Lower leg skin (tissue), 4 donors: ENCODE measurements at regions not wholly inside any gene's neighbourhood (a gene's known extent, or its start where the extent isn't known, plus 50 kb on each side); places are given as distances from the start of the nearest gene placed in this dataset.

Experiments used
- DNase-seq, 2 donors: peaks; one replicate each; pipeline ENCODE4 v3.0.0-alpha.2; 2019; ENCODE audit warnings: low spot score in 2 of 2
- H3K4me3 ChIP-seq: fragments of 200-600 bp; sonication (generic); 2 replicates; pipeline ENCODE4 v1.5.1; 2017; ENCODE audit warnings: mild to moderate bottlenecking, low read depth; ENCODE audit not compliant: poor library complexity, severe bottlenecking
- CTCF ChIP-seq, 3 donors: fragments of 450-650 bp; IDR thresholded peaks; one replicate each; pipeline ENCODE4 v1.5.1; 2016; ENCODE audit warnings: antibody characterized with exemption in 3 of 3, mild to moderate bottlenecking in 3 of 3, moderate library complexity in 2 of 3
- POLR2A ChIP-seq, 2 donors: fragments of 450-650 bp; IDR thresholded peaks; one replicate each; pipeline ENCODE4 v1.6.1; 2016 to 2017; ENCODE audit warnings: antibody characterized with exemption in 2 of 2, mild to moderate bottlenecking in 1 of 2, moderate library complexity in 1 of 2
- WGBS, 2 donors: methylation state at CpG; one replicate each; pipeline ENCODE4 v1.1.5; 2018; 5-methylcytosine and 5-hydroxymethylcytosine counted together
- intact Hi-C: fragments of 100-400 bp; cut with DNase I; formaldehyde crosslinking; loops from one replicate; pipeline ENCODE4 v1.15.0; 2023; ENCODE audit warnings: low total_unique reads

GRCh38 chr2:147231607-147232006, 613.2 kb upstream of the ACVR2A start:
- TF ChIP-seq CTCF (IDR thresholded peaks at IDR 0.05), result no peak
- no peak for TF ChIP-seq POLR2A (IDR thresholded peaks at IDR 0.05)
- no peak overlapping the region for H3K4me3 ChIP-seq
- intact Hi-C loops, result no loop called here
- no peak for DNase-seq
- WGBS, 2 donors, result 97 to 100% methylated on average over 2 of the region's 2 CpGs

- no peak overlapping the region for H3K4me3 ChIP-seq
- intact Hi-C loops, result no loop called here
- TF ChIP-seq CTCF (IDR thresholded peaks at IDR 0.05) (no peak), POLR2A (IDR thresholded peaks at IDR 0.05) (no peak)
- WGBS, 2 donors, result 61 to 89% methylated on average over 1 of the region's 1 CpG
- no peak for DNase-seq
These were observed 613.7 kb upstream of the ACVR2A start for GRCh38 chr2:147231081-147231480.

GRCh38 chr2:147227313-147227712, 617.5 kb upstream of the ACVR2A start:
- no peak for DNase-seq
- intact Hi-C loops, result no loop called here
- H3K4me3 ChIP-seq, result no peak overlapping the region
- TF ChIP-seq CTCF (IDR thresholded peaks at IDR 0.05), result no peak
- no peak for TF ChIP-seq POLR2A (IDR thresholded peaks at IDR 0.05)
- WGBS, 2 donors, result 90 to 91% methylated on average over 2 of the region's 2 CpGs

- 82 to 87% methylated on average over 2 of the region's 2 CpGs for WGBS, 2 donors
- intact Hi-C loops, result no loop called here
- no peak for TF ChIP-seq POLR2A (IDR thresholded peaks at IDR 0.05)
- no peak for TF ChIP-seq CTCF (IDR thresholded peaks at IDR 0.05)
These were observed 620.8 kb upstream of the ACVR2A start for GRCh38 chr2:147224070-147224469.

GRCh38 chr2:147223553-147224060, 621.2 kb upstream of the ACVR2A start:
- DNase-seq, result no peak
- 68 to 79% methylated on average over 2 of the region's 2 CpGs for WGBS, 2 donors
- intact Hi-C loops, result no loop called here
- no peak for TF ChIP-seq CTCF (IDR thresholded peaks at IDR 0.05)
- TF ChIP-seq POLR2A (IDR thresholded peaks at IDR 0.05), result no peak
- no peak overlapping the region for H3K4me3 ChIP-seq

More at GRCh38 chr2:147224070-147224469, 620.8 kb upstream of the ACVR2A start:
- H3K4me3 ChIP-seq, result no peak overlapping the region
- no peak for DNase-seq

GRCh38 chr2:147223119-147223518, 621.7 kb upstream of the ACVR2A start:
- no peak overlapping the region for H3K4me3 ChIP-seq

More at GRCh38 chr2:147223119-147223518, 621.7 kb upstream of the ACVR2A start:
- no peak for TF ChIP-seq POLR2A (IDR thresholded peaks at IDR 0.05)
- no peak for TF ChIP-seq CTCF (IDR thresholded peaks at IDR 0.05)
- no peak for DNase-seq
- intact Hi-C loops, result no loop called here
